Upper lobe of right lung (tissue), 1 donor: ENCODE measurements at regions not wholly inside any gene's neighbourhood (a gene's known extent, or its start where the extent isn't known, plus 50 kb on each side); places are given as distances from the start of the nearest gene placed in this dataset.

Source experiments
- ATAC-seq: fragments of 200-7000 bp; cut with Tn5 transposase; one replicate; pipeline ENCODE4 v1.9.1; 2020; ENCODE audit warnings: mild to moderate bottlenecking, moderate library complexity
- DNase-seq: peaks from one replicate; pipeline ENCODE4 v3.0.0-alpha.2; 2020
- H3K27ac ChIP-seq: fragments of 200-600 bp; one replicate; pipeline ENCODE4 v1.8.0; 2022
- H3K27me3 ChIP-seq: fragments of 200-600 bp; one replicate; pipeline ENCODE4 v1.8.0; 2022; ENCODE audit warnings: mild to moderate bottlenecking
- H3K36me3 ChIP-seq: fragments of 200-600 bp; one replicate; pipeline ENCODE4 v1.8.0; 2022
- H3K4me1 ChIP-seq: fragments of 200-600 bp; one replicate; pipeline ENCODE4 v1.8.0; 2022
- H3K4me3 ChIP-seq: fragments of 200-600 bp; one replicate; pipeline ENCODE4 v1.8.0; 2022; ENCODE audit warnings: mild to moderate bottlenecking
- H3K9me3 ChIP-seq: fragments of 200-600 bp; one replicate; pipeline ENCODE4 v1.8.0; 2022
- intact Hi-C: fragments of 100-400 bp; cut with DNase I; formaldehyde crosslinking; loops from one replicate; pipeline ENCODE4 v1.11.0; 2022
- TF ChIP-seq, protein P1 (sequence below): fragments of 200-600 bp; IDR thresholded peaks from one replicate; pipeline ENCODE4 v1.8.0; 2022; ENCODE audit warnings: antibody characterized with exemption
- donor health status: DM: no; HTN: yes; CAD: no; lungs with severe emphysema.

DNA sequence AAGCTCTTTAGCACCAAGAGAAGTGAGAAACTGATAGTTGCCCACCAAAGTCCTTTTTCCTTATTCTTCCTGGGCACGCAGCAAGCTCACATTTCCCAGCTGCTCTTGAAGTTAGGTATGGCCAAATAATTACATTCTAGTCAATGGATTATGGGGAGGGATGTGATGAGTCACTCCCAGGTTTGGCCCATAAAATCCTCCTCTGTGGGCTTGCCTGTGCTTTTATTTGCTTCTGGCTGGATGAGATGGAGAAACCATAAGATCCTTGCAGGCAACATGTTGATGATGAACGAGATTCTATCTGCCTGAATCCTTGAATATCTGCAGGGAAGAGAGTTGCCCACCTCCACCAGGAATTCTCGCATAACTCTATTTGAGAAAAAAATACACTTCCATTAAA, 568.3 kb upstream of the SALL1 start:
- Histone ChIP-seq H3K9me3 (no peaks in the 10 kb centered on the region), H3K27me3 (no peaks in the 10 kb centered on the region), H3K4me3 (no peak overlapping the region), H3K27ac (no peak overlapping the region), H3K4me1 (no peaks in the 10 kb centered on the region), H3K36me3 (no peaks in the 10 kb centered on the region)
- intact Hi-C loops = no loop called here
- ATAC-seq (no peak), DNase-seq (no peak)
- TF ChIP-seq, protein P1, sequence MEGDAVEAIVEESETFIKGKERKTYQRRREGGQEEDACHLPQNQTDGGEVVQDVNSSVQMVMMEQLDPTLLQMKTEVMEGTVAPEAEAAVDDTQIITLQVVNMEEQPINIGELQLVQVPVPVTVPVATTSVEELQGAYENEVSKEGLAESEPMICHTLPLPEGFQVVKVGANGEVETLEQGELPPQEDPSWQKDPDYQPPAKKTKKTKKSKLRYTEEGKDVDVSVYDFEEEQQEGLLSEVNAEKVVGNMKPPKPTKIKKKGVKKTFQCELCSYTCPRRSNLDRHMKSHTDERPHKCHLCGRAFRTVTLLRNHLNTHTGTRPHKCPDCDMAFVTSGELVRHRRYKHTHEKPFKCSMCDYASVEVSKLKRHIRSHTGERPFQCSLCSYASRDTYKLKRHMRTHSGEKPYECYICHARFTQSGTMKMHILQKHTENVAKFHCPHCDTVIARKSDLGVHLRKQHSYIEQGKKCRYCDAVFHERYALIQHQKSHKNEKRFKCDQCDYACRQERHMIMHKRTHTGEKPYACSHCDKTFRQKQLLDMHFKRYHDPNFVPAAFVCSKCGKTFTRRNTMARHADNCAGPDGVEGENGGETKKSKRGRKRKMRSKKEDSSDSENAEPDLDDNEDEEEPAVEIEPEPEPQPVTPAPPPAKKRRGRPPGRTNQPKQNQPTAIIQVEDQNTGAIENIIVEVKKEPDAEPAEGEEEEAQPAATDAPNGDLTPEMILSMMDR = no peak

DNA sequence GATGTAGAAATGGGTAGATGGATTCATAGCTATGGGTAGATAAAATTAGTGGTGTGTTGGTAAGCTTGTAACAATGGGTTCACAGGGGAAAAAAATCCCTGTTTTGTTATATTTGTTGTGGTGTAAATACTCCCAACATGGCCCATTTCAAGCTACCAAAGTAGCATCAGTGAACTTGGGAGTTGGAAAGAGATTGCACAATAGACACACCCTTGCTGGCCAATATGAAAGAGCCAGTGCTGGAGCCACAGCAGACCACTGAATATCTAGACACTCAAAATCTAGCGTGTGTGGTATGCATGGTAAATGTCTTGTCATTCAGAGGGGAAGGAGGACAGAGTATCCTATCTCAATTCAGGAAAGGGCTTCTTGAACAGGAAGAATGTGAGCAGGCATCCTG, 565.1 kb upstream of the SALL1 start:
- TF ChIP-seq, protein P1 = no peak
- intact Hi-C loops = no loop called here
- DNase-seq (no peak), ATAC-seq (no peak)
- Histone ChIP-seq H3K27me3 (no peaks in the 10 kb centered on the region), H3K4me1 (no peaks in the 10 kb centered on the region), H3K4me3 (no peak overlapping the region), H3K9me3 (no peaks in the 10 kb centered on the region), H3K36me3 (no peaks in the 10 kb centered on the region), H3K27ac (no peak overlapping the region)

- Histone ChIP-seq H3K4me1 (no peaks in the 10 kb centered on the region), H3K4me3 (no peak overlapping the region), H3K9me3 (no peaks in the 10 kb centered on the region), H3K36me3 (no peaks in the 10 kb centered on the region), H3K27me3 (no peaks in the 10 kb centered on the region), H3K27ac (no peak overlapping the region)
- TF ChIP-seq, protein P1 = no peak
- ATAC-seq (no peak), DNase-seq (no peak)
- intact Hi-C loops = no loop called here
Measured at GRCh38 chr16:51713502-51713901, 562.4 kb upstream of the SALL1 start.

GRCh38 chr16:51710905-51711563, 560.0 kb upstream of the SALL1 start:
- H3K27me3 ChIP-seq = no peaks in the 10 kb centered on the region
- intact Hi-C loops = no loop called here
- no peak overlapping the region for H3K27ac ChIP-seq
- no peak overlapping the region for H3K4me3 ChIP-seq
- no peaks in the 10 kb centered on the region for H3K4me1 ChIP-seq
- no peak for DNase-seq
- no peaks in the 10 kb centered on the region for H3K36me3 ChIP-seq
- no peak for ATAC-seq
- TF ChIP-seq, protein P1 = no peak
- no peaks in the 10 kb centered on the region for H3K9me3 ChIP-seq

GRCh38 chr16:51710186-51710585, 559.1 kb upstream of the SALL1 start:
- Histone ChIP-seq H3K4me3 (no peak overlapping the region), H3K9me3 (peaks cover under 1% of the 10 kb centered on the region), H3K27me3 (no peaks in the 10 kb centered on the region), H3K36me3 (no peaks in the 10 kb centered on the region), H3K4me1 (no peaks in the 10 kb centered on the region), H3K27ac (no peak overlapping the region)
- intact Hi-C loops = no loop called here
- TF ChIP-seq, protein P1 = no peak
- ATAC-seq (no peak), DNase-seq (no peak)

- intact Hi-C loops = no loop called here
- no peak for ATAC-seq
Measured at GRCh38 chr16:51708861-51709260, 557.8 kb upstream of the SALL1 start.

More at GRCh38 chr16:51708861-51709260, 557.8 kb upstream of the SALL1 start:
- no peak overlapping the region for H3K27ac ChIP-seq
- no peaks in the 10 kb centered on the region for H3K27me3 ChIP-seq
- TF ChIP-seq, protein P1 = no peak
- H3K4me3 ChIP-seq = no peak overlapping the region
- no peak for DNase-seq
- peaks cover 7% of the 10 kb centered on the region for H3K9me3 ChIP-seq
- no peaks in the 10 kb centered on the region for H3K4me1 ChIP-seq
- H3K36me3 ChIP-seq = no peaks in the 10 kb centered on the region
